Right hindlimb (tissue), 1 donor: ENCODE measurements at regions not wholly inside any gene's neighbourhood (a gene's known extent, or its start where the extent isn't known, plus 50 kb on each side); places are given as distances from the start of the nearest gene placed in this dataset.

ENCODE experiments used
- DNase-seq: peaks from one replicate; pipeline ENCODE4 v3.0.0-alpha.2; 2018

- no peak for DNase-seq
These were observed 271.5 kb upstream of the TBX3 start for GRCh38 chr12:114955414-114956014.

GRCh38 chr12:114954511-114955055 lies 270.6 kb upstream of the TBX3 start:
- DNase-seq = no peak

GRCh38 chr12:114952573-114953271 lies 268.7 kb upstream of the TBX3 start:
- peak; percentile 67 for DNase-seq

- DNase-seq = no peak
These were observed 265.3 kb upstream of the TBX3 start for GRCh38 chr12:114949058-114949820.

- no peak for DNase-seq
These were observed 261.4 kb upstream of the TBX3 start for GRCh38 chr12:114945351-114945750.

GRCh38 chr12:114944736-114945135 lies 260.8 kb upstream of the TBX3 start:
- DNase-seq = no peak

- no peak for DNase-seq
These were observed 259.6 kb upstream of the TBX3 start for GRCh38 chr12:114943601-114944000.

GRCh38 chr12:114938487-114939210 lies 254.7 kb upstream of the TBX3 start:
- no peak for DNase-seq

GRCh38 chr12:114936148-114937079 lies 252.4 kb upstream of the TBX3 start:
- DNase-seq = no peak

GRCh38 chr12:114935658-114936057 lies 251.7 kb upstream of the TBX3 start:
- no peak for DNase-seq

- DNase-seq = no peak
These were observed 249.6 kb upstream of the TBX3 start for GRCh38 chr12:114933428-114934160.

GRCh38 chr12:114932806-114933205 lies 248.8 kb upstream of the TBX3 start:
- DNase-seq = no peak

GRCh38 chr12:114931025-114931424 lies 247.1 kb upstream of the TBX3 start:
- no peak for DNase-seq

GRCh38 chr12:114926341-114926740 lies 242.4 kb upstream of the TBX3 start:
- no peak for DNase-seq

GRCh38 chr12:114924946-114925475 lies 241.0 kb upstream of the TBX3 start:
- no peak for DNase-seq

- DNase-seq = no peak
These were observed 237.8 kb upstream of the TBX3 start for GRCh38 chr12:114921781-114922180.

GRCh38 chr12:114920771-114921554 lies 237.0 kb upstream of the TBX3 start:
- DNase-seq = peak; percentile 47

- DNase-seq = no peak
These were observed 235.5 kb upstream of the TBX3 start for GRCh38 chr12:114919479-114919878.

GRCh38 chr12:114918535-114919233 lies 234.7 kb upstream of the TBX3 start:
- no peak for DNase-seq
